SK-N-SH treated with all-trans-retinoic acid at 6 μM for 48 hours (cell line): ENCODE measurements at regions not wholly inside any gene's neighbourhood (a gene's known extent, or its start where the extent isn't known, plus 50 kb on each side); places are given as distances from the start of the nearest gene placed in this dataset.
A peak's percentile ranks its signal among the peaks of the same experiment; 100 is the strongest.

Source experiments
- CSRNP3 ChIP-seq: fragments of 250-450 bp; sonication (Bioruptor Pico); IDR thresholded peaks from 2 replicates; pipeline ENCODE4 v1.5.1; 2021; ENCODE audit warnings: mild to moderate bottlenecking, moderate library complexity
- GLIS3 ChIP-seq: fragments of 250-450 bp; sonication (Bioruptor Pico); IDR thresholded peaks from 2 replicates; pipeline ENCODE4 v1.5.0; 2020; ENCODE audit warnings: mild to moderate bottlenecking, moderate library complexity
- ISL1 ChIP-seq: fragments of 250-450 bp; sonication (Bioruptor Pico); IDR thresholded peaks from 2 replicates; pipeline ENCODE4 v2.1.2; 2022; ENCODE audit warnings: mild to moderate bottlenecking, moderate library complexity
- PATZ1 ChIP-seq: fragments of 250-450 bp; sonication (Bioruptor Pico); IDR thresholded peaks from 2 replicates; pipeline ENCODE4 v1.8.0; 2020; ENCODE audit warnings: mild to moderate bottlenecking, moderate library complexity, borderline replicate concordance
- POU6F1 ChIP-seq: fragments of 250-450 bp; sonication (Bioruptor Pico); IDR thresholded peaks from 2 replicates; pipeline ENCODE4 v1.8.0; 2021; ENCODE audit warnings: low read depth, mild to moderate bottlenecking, moderate library complexity, borderline replicate concordance
- PPARA ChIP-seq: fragments of 250-450 bp; sonication (Bioruptor Pico); IDR thresholded peaks from 2 replicates; pipeline ENCODE4 v1.5.0; 2020; ENCODE audit warnings: mild to moderate bottlenecking, borderline replicate concordance
- RARB ChIP-seq: fragments of 250-450 bp; sonication (Bioruptor Pico); IDR thresholded peaks from 2 replicates; pipeline ENCODE4 v1.8.0; 2021; ENCODE audit warnings: mild to moderate bottlenecking, moderate library complexity
- SNAI2 ChIP-seq: fragments of 250-450 bp; sonication (Bioruptor Pico); IDR thresholded peaks from 2 replicates; pipeline ENCODE4 v1.5.0; 2020; ENCODE audit warnings: mild to moderate bottlenecking, moderate library complexity
- TSHZ2 ChIP-seq: fragments of 250-450 bp; sonication (Bioruptor Pico); IDR thresholded peaks from 2 replicates; pipeline ENCODE4 v1.5.0; 2020; ENCODE audit warnings: mild to moderate bottlenecking, moderate library complexity
- ZFP3 ChIP-seq: fragments of 250-450 bp; sonication (Bioruptor Pico); IDR thresholded peaks from 2 replicates; pipeline ENCODE4 v1.5.0; 2020; ENCODE audit warnings: mild to moderate bottlenecking, moderate library complexity
- ZFP30 ChIP-seq: fragments of 450-650 bp; formaldehyde crosslinking; IDR thresholded peaks from 2 replicates; pipeline ENCODE4 v1.5.0; 2022; ENCODE audit warnings: mild to moderate bottlenecking, moderate library complexity
- ZNF70 ChIP-seq: fragments of 450-650 bp; formaldehyde crosslinking; IDR thresholded peaks from 2 replicates; pipeline ENCODE4 v1.5.0; 2020; ENCODE audit warnings: mild to moderate bottlenecking, moderate library complexity

- no peak for TF ChIP-seq TSHZ2 (CRISPR knock-in tag)
- no peak for TF ChIP-seq ZFP30 (CRISPR knock-in tag)
- no peak for TF ChIP-seq ZNF70 (CRISPR knock-in tag)
- no peak for TF ChIP-seq SNAI2 (CRISPR knock-in tag)
- no peak for TF ChIP-seq GLIS3 (CRISPR knock-in tag)
- TF ChIP-seq RARB (CRISPR knock-in tag), result no peak
- no peak for TF ChIP-seq PATZ1 (CRISPR knock-in tag)
- peak; percentile 82 for TF ChIP-seq ZFP3 (CRISPR knock-in tag)
- no peak for TF ChIP-seq POU6F1
- no peak for TF ChIP-seq PPARA (CRISPR knock-in tag)
- TF ChIP-seq CSRNP3, result no peak
- no peak for TF ChIP-seq ISL1
Measured at GRCh38 chr2:219736209-219736608, 108.8 kb downstream of the SLC4A3 start.
